ENCODE measurements at regions not wholly inside any gene's neighbourhood (a gene's known extent, or its start where the extent isn't known, plus 50 kb on each side); places are given as distances from the start of the nearest gene placed in this dataset.

- TF ChIP-seq CTCF (conservative IDR thresholded peaks at IDR 0.05; ENCODE audit: low read depth, low read length) (no peak), EZH2 (IDR thresholded peaks at IDR 0.05; ENCODE audit: borderline replicate concordance, low read depth, low read length, poor library complexity, severe bottlenecking) (no peak)
These were observed 466.2 kb downstream of the TYW1 start for GRCh38 chr7:67462781-67463191.

All from A673 (cell line).